Skeletal muscle tissue (tissue), 3 donors: ENCODE measurements at regions not wholly inside any gene's neighbourhood (a gene's known extent, or its start where the extent isn't known, plus 50 kb on each side); places are given as distances from the start of the nearest gene placed in this dataset.

Experiments used
- H3K27ac ChIP-seq: one replicate; pipeline ENCODE4 v1.7.0; 2013; ENCODE audit warnings: mild to moderate bottlenecking, low read depth, low read length, inconsistent platforms
- H3K27me3 ChIP-seq, 3 donors: one replicate each; pipeline ENCODE4 v1.7.0; 2013; ENCODE audit warnings: low read length in 3 of 3; ENCODE audit not compliant: control insufficient read depth in 3 of 3, insufficient read depth in 3 of 3
- H3K36me3 ChIP-seq, 3 donors: one replicate each; pipeline ENCODE4 v1.7.0; 2013; ENCODE audit warnings: low read length in 3 of 3; ENCODE audit not compliant: control insufficient read depth in 3 of 3, insufficient read depth in 3 of 3
- H3K4me1 ChIP-seq, 3 donors: one replicate each; pipeline ENCODE4 v1.7.0; 2013; ENCODE audit warnings: low read length in 3 of 3, mild to moderate bottlenecking in 3 of 3; ENCODE audit not compliant: control insufficient read depth in 3 of 3, insufficient read depth in 3 of 3
- H3K4me3 ChIP-seq, 3 donors: one replicate each; pipeline ENCODE4 v1.7.0; 2013; ENCODE audit warnings: low read length in 3 of 3
- H3K9ac ChIP-seq, 3 donors: one replicate each; pipeline ENCODE4 v1.7.0; 2013; ENCODE audit warnings: low read length in 3 of 3, mild to moderate bottlenecking in 3 of 3, moderate library complexity in 2 of 3, low read depth in 1 of 3
- H3K9me3 ChIP-seq, 3 donors: one replicate each; pipeline ENCODE4 v1.7.0; 2013; ENCODE audit warnings: low read length in 3 of 3; ENCODE audit not compliant: control insufficient read depth in 3 of 3
- donor health status: Osteomylitis.

DNA sequence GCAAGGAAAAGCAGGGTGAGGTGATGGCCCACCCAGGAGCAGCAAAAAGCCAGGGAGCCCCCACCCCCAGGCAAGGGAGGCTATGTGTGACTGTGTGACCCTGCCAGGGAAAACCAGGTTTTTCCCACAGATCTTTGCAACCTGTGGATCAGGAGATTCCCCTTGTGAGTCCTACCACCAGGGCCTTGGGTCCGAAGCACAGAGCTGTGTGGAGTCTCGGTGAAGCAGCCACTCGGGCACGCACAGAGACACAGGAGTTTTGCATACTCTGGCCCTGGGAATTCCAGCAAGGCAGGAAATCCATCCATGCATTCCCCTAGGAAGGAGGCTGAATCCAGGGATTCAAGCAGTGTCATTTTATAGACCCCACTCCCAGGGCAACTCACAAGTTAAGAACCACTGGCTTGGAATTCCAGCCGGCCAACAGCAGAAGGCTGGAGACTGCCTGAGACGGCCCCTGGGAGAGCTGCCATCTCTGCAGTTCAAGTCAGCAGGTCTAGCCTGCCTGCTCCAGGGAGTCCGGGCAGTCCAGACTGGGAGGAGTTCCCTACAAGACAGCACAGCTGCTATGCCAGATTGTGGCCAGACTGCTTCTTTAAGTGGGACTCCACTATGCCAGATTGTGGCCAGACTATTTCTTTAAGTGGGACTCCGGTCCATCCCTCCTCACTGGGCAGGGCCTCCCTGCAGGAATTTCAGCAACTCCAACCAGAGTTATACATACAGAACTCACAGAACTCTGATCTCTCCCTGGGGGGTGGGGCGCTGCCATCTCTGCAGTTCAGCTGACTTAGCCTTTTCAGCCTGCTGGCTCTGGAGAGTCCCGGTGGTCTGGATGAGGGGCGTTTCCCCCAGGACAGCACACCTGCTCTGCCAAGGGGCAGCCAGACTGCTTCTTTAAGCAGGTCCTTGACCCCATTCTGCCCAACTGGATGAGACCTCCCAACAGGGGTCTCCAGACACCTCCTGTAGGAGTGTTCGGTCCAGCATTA, 85.1 kb upstream of the ADAD1 start:
- no peak overlapping the region for H3K9ac ChIP-seq
- H3K36me3 ChIP-seq: peaks cover 16 to 26% (median 21%) of the 10 kb centered on the region in 3 donors
- no peaks in the 10 kb centered on the region for H3K4me1 ChIP-seq
- no peaks in the 10 kb centered on the region for H3K9me3 ChIP-seq
- no peak overlapping the region for H3K4me3 ChIP-seq
- no peak overlapping the region for H3K27ac ChIP-seq
- H3K27me3 ChIP-seq: no peaks in the 10 kb centered on the region

DNA sequence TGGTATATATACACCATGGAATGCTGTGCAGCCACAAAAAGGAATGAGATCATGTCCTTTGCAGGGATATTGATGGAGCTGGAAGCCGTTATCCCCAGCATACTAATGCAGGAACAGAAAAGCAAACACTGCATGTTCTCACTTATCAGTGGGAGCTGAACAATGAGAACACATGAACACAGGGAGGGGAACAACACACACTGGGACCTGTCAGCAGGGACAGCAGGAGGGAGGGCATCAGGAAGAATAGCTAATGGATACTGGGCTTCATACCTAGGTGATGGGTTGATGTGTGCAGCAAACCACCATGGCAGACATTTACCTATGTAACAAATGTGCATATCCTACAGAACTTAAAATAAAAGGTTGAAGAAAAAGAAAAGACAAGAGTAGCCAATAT, 81.1 kb upstream of the ADAD1 start:
- Histone ChIP-seq H3K9me3 (no peaks in the 10 kb centered on the region), H3K4me3 (no peak overlapping the region), H3K9ac (no peak overlapping the region), H3K4me1 (no peaks in the 10 kb centered on the region), H3K27me3 (no peaks in the 10 kb centered on the region), H3K27ac (no peak overlapping the region), H3K36me3 (peaks cover 15 to 18% (median 16%) of the 10 kb centered on the region in 3 donors)

DNA sequence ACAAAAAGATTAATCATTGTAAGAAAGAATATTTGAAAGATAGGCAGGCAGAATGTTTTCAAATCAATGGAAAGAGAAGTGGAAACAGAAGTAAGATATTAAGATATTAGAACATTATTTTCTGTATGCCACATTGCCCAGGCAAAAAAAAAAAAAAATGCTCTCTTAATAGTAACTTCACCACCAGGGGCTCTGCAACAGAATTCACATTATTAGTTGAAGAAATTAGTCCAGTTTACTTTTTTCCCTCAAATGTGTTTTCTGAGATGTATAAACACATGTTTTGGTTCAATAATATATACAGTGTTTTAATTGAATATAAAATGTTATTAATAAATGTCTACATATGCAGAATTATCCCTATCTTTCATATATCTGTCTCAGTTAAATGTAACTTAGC, 78.0 kb upstream of the ADAD1 start:
- H3K9me3 ChIP-seq: no peaks in the 10 kb centered on the region
- H3K4me3 ChIP-seq: no peak overlapping the region
- no peak overlapping the region for H3K9ac ChIP-seq
- H3K27ac ChIP-seq: no peak overlapping the region
- H3K4me1 ChIP-seq: no peaks in the 10 kb centered on the region
- H3K36me3 ChIP-seq: peaks cover 0 to 16% (median 0%) of the 10 kb centered on the region in 3 donors
- no peaks in the 10 kb centered on the region for H3K27me3 ChIP-seq

DNA sequence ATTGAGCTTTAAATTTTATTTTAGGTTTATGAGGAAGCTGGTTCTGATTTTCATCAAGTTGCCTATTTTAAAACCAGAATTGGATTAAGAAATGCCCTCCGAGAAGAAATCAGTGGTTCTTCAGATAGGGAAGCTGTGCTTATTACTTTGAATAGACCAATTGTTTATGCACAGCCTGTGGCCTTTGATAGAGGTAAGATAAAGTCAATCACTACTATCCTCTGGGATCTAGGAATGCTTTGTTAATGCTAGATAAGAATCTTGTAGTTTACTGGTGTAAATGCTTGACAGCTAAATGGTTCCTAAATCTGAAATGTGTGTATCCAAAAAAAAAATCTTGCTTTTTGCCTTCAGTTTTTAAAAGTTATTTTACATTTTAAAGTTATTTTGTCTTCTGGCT, 73.0 kb upstream of the ADAD1 start:
- no peaks in the 10 kb centered on the region for H3K4me1 ChIP-seq
- no peaks in the 10 kb centered on the region for H3K27me3 ChIP-seq
- no peak overlapping the region for H3K27ac ChIP-seq
- H3K4me3 ChIP-seq: no peak overlapping the region
- peaks cover 3 to 38% (median 19%) of the 10 kb centered on the region in 3 donors for H3K36me3 ChIP-seq
- no peak overlapping the region for H3K9ac ChIP-seq
- H3K9me3 ChIP-seq: no peaks in the 10 kb centered on the region

DNA sequence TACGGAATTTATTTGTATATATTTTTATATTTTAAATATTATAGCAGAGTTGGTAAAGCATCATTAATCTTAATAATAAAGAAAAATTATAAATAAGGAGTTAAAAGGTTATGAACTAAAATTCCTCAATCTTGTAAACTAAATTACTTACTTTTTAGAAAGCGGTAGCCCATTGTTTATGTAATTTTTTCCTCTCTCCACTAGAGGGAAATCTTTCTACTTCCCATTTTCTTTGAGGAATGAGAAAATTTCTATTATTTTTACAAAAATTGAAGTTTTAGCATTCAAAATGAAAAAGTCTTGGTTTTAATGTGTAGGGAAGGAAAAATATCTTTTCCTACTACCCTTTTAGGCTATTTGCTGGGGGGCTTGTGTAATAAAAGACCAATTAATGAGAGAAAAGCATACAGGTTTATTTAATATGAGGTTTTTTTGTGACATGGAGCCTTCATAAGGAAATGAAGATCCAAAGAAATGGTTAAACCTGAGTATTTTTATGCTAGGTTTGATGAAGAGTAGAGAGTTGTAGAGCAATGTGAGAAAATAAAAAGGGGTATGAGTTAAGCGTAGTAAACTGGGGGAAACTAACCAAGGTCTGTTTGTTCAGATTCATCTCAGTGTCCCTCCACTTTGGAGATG, 68.7 kb upstream of the ADAD1 start:
- H3K27me3 ChIP-seq: no peaks in the 10 kb centered on the region
- no peak overlapping the region for H3K4me3 ChIP-seq
- H3K9ac ChIP-seq: no peak overlapping the region
- no peak overlapping the region for H3K27ac ChIP-seq
- peaks cover 3 to 31% (median 23%) of the 10 kb centered on the region in 3 donors for H3K36me3 ChIP-seq
- no peaks in the 10 kb centered on the region for H3K9me3 ChIP-seq
- no peaks in the 10 kb centered on the region for H3K4me1 ChIP-seq

DNA sequence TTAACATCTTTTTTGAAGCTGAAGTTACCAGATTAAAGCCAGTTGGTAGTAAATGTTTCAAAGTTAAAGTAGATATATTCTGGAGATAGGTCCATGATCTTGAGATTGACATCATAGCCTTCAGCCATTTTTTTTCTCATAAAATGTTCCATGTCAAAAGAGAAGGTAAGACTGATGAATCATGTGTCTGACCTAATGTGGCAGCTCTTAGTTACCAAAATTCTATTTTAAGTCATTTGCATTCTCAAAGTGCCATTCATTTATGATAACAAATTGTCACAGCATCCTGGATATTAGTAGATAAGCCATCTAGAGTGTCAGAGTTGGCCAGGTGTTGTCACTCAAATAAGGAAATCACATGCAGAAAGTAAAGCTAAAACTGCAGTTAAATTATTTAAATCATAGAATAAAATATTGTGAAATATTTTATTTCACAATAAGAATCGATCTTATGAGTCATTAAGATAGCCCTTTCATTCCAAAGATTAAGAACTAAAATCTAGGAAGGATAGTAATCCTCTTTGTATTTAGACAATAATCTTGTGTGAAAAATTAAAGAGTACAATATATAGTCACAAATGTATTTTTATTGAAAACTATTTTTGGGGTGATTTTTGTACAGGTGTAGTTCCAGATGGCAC, 65.7 kb upstream of the ADAD1 start:
- Histone ChIP-seq H3K36me3 (peaks cover 9 to 30% (median 28%) of the 10 kb centered on the region in 3 donors), H3K27me3 (no peaks in the 10 kb centered on the region), H3K27ac (no peak overlapping the region), H3K9ac (no peak overlapping the region), H3K4me1 (no peaks in the 10 kb centered on the region), H3K4me3 (no peak overlapping the region), H3K9me3 (no peaks in the 10 kb centered on the region)

DNA sequence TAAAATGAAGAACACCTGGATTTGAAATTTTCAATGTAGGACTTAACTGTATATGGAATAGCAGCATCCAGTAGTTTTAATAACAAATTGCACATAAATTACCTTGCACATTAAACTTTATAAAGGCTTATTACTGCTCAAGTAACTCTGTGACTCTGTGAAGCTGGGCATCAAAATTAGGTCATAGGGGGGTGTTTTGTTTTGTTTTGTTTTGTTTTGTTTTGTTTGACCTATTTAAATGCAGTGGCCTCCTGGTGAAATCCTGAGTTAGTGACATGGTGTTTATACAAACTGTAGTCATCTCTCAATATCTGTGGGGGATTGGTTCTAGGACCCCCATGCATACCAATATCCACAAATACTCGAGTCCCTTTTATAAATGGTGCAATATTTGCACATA, 51.9 kb upstream of the ADAD1 start:
- Histone ChIP-seq H3K36me3 (peaks cover 3 to 22% (median 12%) of the 10 kb centered on the region in 3 donors), H3K27me3 (no peaks in the 10 kb centered on the region), H3K27ac (no peak overlapping the region), H3K9ac (no peak overlapping the region), H3K4me3 (no peak overlapping the region), H3K9me3 (no peaks in the 10 kb centered on the region), H3K4me1 (no peaks in the 10 kb centered on the region)

DNA sequence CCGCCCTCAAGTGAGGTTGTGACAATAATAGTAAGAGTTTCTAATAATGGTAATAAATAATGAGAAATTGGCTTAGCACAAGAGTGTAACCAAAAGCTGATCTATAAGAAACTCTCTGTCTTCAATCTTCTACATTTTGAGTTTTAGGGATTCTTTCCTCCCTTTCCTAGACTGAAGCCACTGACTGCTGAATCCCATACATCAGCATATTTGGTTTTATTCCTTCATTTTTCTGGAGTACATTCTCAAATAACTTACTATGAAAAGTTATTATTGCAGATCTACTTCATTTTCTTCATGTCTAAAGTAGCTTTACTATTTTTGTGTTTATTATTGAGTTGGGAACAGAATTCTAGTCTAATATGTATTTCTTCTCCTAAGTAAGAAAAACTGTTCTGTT, 49.9 kb upstream of the ADAD1 start:
- Histone ChIP-seq H3K36me3 (peaks cover 3 to 21% (median 8%) of the 10 kb centered on the region in 3 donors), H3K27ac (no peak overlapping the region), H3K9ac (no peak overlapping the region), H3K4me3 (no peak overlapping the region), H3K9me3 (no peaks in the 10 kb centered on the region), H3K4me1 (no peaks in the 10 kb centered on the region), H3K27me3 (no peaks in the 10 kb centered on the region)
